K562 (cell line): ENCODE measurements at regions not wholly inside any gene's neighbourhood (a gene's known extent, or its start where the extent isn't known, plus 50 kb on each side); places are given as distances from the start of the nearest gene placed in this dataset.

Experiments used
- ATAC-seq: fragments of 200-7000 bp; cut with Tn5 transposase; 3 replicates; pipeline ENCODE4 v1.9.1; 2020; ENCODE audit warnings: moderate library complexity
- BruUV-seq: library from RNA; stranded (reverse); fragments of 400-500 nt; replicated peaks from 2 replicates; lab custom pipeline; 2021; lab: Mats Ljungman, UMichigan
- CTCF ChIA-PET: fragments of 300-600 bp; formaldehyde crosslinking; extraction: SDS; loops from one replicate; lab custom pipeline; 2021; ENCODE audit warnings: low intra/inter-chr PET ratio; lab: Yijun Ruan, JAX
- POLR2A ChIA-PET: fragments of 300-600, 350-650 bp; sonication (Branson Sonifier 250); formaldehyde crosslinking; extraction: SDS; loops from one replicate; lab custom pipeline; 2021; ENCODE audit warnings: antibody characterized with exemption, inconsistent platforms; lab: Yijun Ruan, JAX
- DNase-seq, 4 experiments: peaks; one replicate each; pipeline versions ENCODE4 v3.0.0 to v3.0.0-alpha.2; 2011 to 2018; ENCODE audit warnings: low spot score in 3 of 4, mixed read lengths in 3 of 4; ENCODE audit errors: extremely low read depth in 1 of 4
- FAIRE-seq: peaks from 2 replicates; lab custom pipeline; 2011; peaks lifted over from hg19 to GRCh38; lab: Jason Lieb, UNC
- H2AFZ ChIP-seq: 2 replicates; pipeline ENCODE4 v1.6.0; 2011; ENCODE audit warnings: low read depth, low read length, control low read depth, inconsistent platforms
- H3K27ac ChIP-seq: fragments of 200-600 bp; 3 replicates; pipeline ENCODE4 v1.8.0; 2011; ENCODE audit warnings: low read depth, mild to moderate bottlenecking, control low read depth, inconsistent platforms, low read length, moderate library complexity, mixed read lengths; ENCODE audit errors: extremely low read depth
- H3K27me3 ChIP-seq, 2 experiments: fragments of 300-600 bp in 1 of 2; 2 replicates in 1 of 2; 3 replicates in 1 of 2; pipeline versions ENCODE4 v1.6.0 to v1.8.0; 2011; ENCODE audit warnings: inconsistent platforms in 2 of 2, low read length in 2 of 2, mild to moderate bottlenecking in 1 of 2, mixed read lengths in 1 of 2, moderate library complexity in 1 of 2; ENCODE audit not compliant: control insufficient read depth in 2 of 2, insufficient read depth in 2 of 2
- H3K36me3 ChIP-seq: fragments of 300-600 bp; 3 replicates; pipeline ENCODE4 v1.8.0; 2011; ENCODE audit warnings: mild to moderate bottlenecking, low read length, inconsistent platforms; ENCODE audit not compliant: control insufficient read depth, insufficient read depth
- H3K4me1 ChIP-seq, 2 experiments: fragments of 200-600 bp in 1 of 2; replicated peaks in 1 of 2; 2 replicates in 1 of 2; 3 replicates in 1 of 2; pipeline versions ENCODE4 v1.5.1 to v1.8.0; 2011; ENCODE audit warnings: inconsistent platforms in 2 of 2, low read length in 2 of 2, mild to moderate bottlenecking in 1 of 2, mixed read lengths in 1 of 2, moderate library complexity in 1 of 2; ENCODE audit not compliant: control insufficient read depth in 2 of 2, insufficient read depth in 2 of 2
- H3K4me2 ChIP-seq: 2 replicates; pipeline ENCODE4 v1.6.1; 2011; ENCODE audit warnings: low read length, control low read depth, inconsistent platforms, mixed read lengths; ENCODE audit not compliant: insufficient read depth
- H3K4me3 ChIP-seq: fragments of 200-600 bp; sonication (generic), shearing (Covaris generic); 2 replicates; pipeline ENCODE4 v1.5.1; 2016; ENCODE audit warnings: control low read depth, inconsistent platforms
- H3K79me2 ChIP-seq: fragments of 200-600 bp; 3 replicates; pipeline ENCODE4 v1.8.0; 2011; ENCODE audit warnings: low read length, inconsistent platforms; ENCODE audit not compliant: control insufficient read depth, insufficient read depth
- H3K9ac ChIP-seq, 2 experiments: 2 replicates each; pipeline versions ENCODE4 v1.6.0 to v1.6.1; 2011; ENCODE audit warnings: low read depth in 2 of 2, low read length in 2 of 2, control low read depth in 1 of 2, inconsistent platforms in 1 of 2, mild to moderate bottlenecking in 1 of 2, mixed read lengths in 1 of 2; ENCODE audit not compliant: insufficient read depth in 1 of 2
- H3K9me1 ChIP-seq: one replicate; pipeline ENCODE4 v1.6.0; 2011; ENCODE audit warnings: inconsistent platforms, mild to moderate bottlenecking, low read length, moderate library complexity; ENCODE audit not compliant: control insufficient read depth, insufficient read depth
- H3K9me3 ChIP-seq: replicated peaks from 2 replicates; pipeline ENCODE4 v1.5.1; 2011; ENCODE audit warnings: low read depth, low read length, inconsistent platforms; ENCODE audit not compliant: control insufficient read depth, insufficient read depth
- H4K20me1 ChIP-seq: replicated peaks from 2 replicates; pipeline ENCODE4 v1.6.1; 2011; ENCODE audit warnings: low read length, inconsistent platforms, mixed read lengths; ENCODE audit not compliant: control insufficient read depth, insufficient read depth
- CC2D1A ChIP-seq: fragments of 450-650 bp; IDR thresholded peaks from 2 replicates; pipeline ENCODE4 v1.6.1; 2017; ENCODE audit warnings: mild to moderate bottlenecking
- IFI16 ChIP-seq: fragments of 250-450 bp; sonication (Bioruptor Pico); IDR thresholded peaks from 2 replicates; pipeline ENCODE4 v2.1.2; 2022; ENCODE audit warnings: mild to moderate bottlenecking, inconsistent platforms
- KDM5B ChIP-seq: fragments of 200-600 bp; sonication (generic); IDR thresholded peaks from 2 replicates; pipeline ENCODE4 v1.6.1; 2012; ENCODE audit warnings: low read depth, mild to moderate bottlenecking, moderate library complexity, low read length, control low read depth, inconsistent platforms; ENCODE audit not compliant: insufficient replicate concordance
- LEF1 ChIP-seq: fragments of 450-650 bp; IDR thresholded peaks from 2 replicates; pipeline ENCODE4 v1.6.1; 2016; ENCODE audit warnings: mild to moderate bottlenecking
- MXI1 ChIP-seq: IDR thresholded peaks from 2 replicates; pipeline ENCODE4 v1.6.1; 2011; ENCODE audit warnings: low read depth, mild to moderate bottlenecking, improper control_type of control experiment, low read length
- NFYB ChIP-seq: IDR thresholded peaks from 2 replicates; pipeline ENCODE4 v1.6.1; 2011; ENCODE audit warnings: mild to moderate bottlenecking, moderate library complexity; ENCODE audit not compliant: insufficient read length; ENCODE audit errors: extremely low read depth
- RAD21 ChIP-seq, 2 experiments: fragments of 250-450 bp in 1 of 2; fragments of 450-650 bp in 1 of 2; sonication (Bioruptor Pico) in 1 of 2; formaldehyde crosslinking in 1 of 2; IDR thresholded peaks in 1 of 2; conservative IDR thresholded peaks in 1 of 2; 2 replicates each; pipeline versions ENCODE4 v1.4.0 to v1.8.0; 2020 to 2022; ENCODE audit warnings: mild to moderate bottlenecking in 2 of 2, moderate library complexity in 1 of 2
- RFX7 ChIP-seq: fragments of 250-450 bp; sonication (Bioruptor Pico); IDR thresholded peaks from 2 replicates; pipeline ENCODE4 v1.5.1; 2021; ENCODE audit warnings: mild to moderate bottlenecking
- THRAP3 ChIP-seq: fragments of 450-650 bp; IDR thresholded peaks from 2 replicates; pipeline ENCODE4 v1.6.1; 2016; ENCODE audit warnings: mild to moderate bottlenecking, inconsistent platforms, borderline replicate concordance
- ZFP36 ChIP-seq: fragments of 150-350 bp; IDR thresholded peaks from 2 replicates; pipeline ENCODE4 v1.6.1; 2018; ENCODE audit warnings: low read length, low read depth; ENCODE audit not compliant: partially characterized antibody
- ZNF589 ChIP-seq: fragments of 200-800 bp; sonication (Bioruptor generic); IDR thresholded peaks from 2 replicates; pipeline ENCODE4 v1.6.1; 2016; ENCODE audit warnings: low read depth, missing genetic modification characterization, missing compliant biosample characterization
- ZSCAN32 ChIP-seq: fragments of 450-650 bp; formaldehyde crosslinking; IDR thresholded peaks from 2 replicates; pipeline ENCODE4 v1.4.0; 2020; ENCODE audit warnings: mild to moderate bottlenecking, moderate library complexity
- WGBS: fragments of 100-300 bp; shearing (Covaris generic); methylation state at CpG from one replicate; pipeline ENCODE4 v1.1.6; 2016; ENCODE audit warnings: low coverage, mixed read lengths; ENCODE audit not compliant: insufficient coverage; ENCODE audit errors: missing lambda C conversion rate; 5-methylcytosine and 5-hydroxymethylcytosine counted together
- in situ Hi-C: fragments of 300-500 bp; cut with MboI; formaldehyde crosslinking; loops from 4 replicates; pipeline ENCODE4 v1.15.0; 2018; ENCODE audit warnings: inconsistent platforms, mixed read lengths
- intact Hi-C: fragments of 100-400 bp; cut with micrococcal nuclease; formaldehyde crosslinking; loops from 2 replicates; pipeline ENCODE4 v1.14.2; 2022
- TF ChIP-seq, protein P1 (sequence below): fragments of 250-450 bp; sonication (Bioruptor Pico); IDR thresholded peaks from 2 replicates; pipeline ENCODE4 v1.8.0; 2022; ENCODE audit warnings: inconsistent platforms, mild to moderate bottlenecking, moderate library complexity, borderline replicate concordance

DNA sequence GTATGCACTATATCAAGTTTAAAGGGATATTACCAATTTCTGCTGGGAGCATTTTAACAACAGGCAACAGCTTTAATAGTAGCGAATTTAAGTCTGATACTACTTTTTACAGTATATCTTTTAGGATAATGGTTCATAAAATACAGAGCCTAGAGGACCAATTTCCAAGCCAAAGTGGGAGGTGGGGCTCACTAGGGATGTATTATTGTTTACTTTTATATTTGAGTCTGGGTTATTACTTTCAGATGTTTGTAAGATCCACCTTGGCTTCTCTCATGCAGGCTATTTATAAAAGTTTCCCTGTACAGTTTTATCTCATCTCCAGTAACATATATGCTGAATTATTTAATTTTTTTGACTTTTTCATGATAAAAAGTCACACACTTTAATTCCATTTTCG, 242.0 kb downstream of the CMPK2 start (continued):
- TF ChIP-seq KDM5B (no peak), NFYB (no peak), THRAP3 (no peak), RFX7 (CRISPR knock-in tag) (no peak), MXI1 (no peak), RAD21 (CRISPR knock-in tag; conservative IDR thresholded peaks at IDR 0.05 in 1 of 2, IDR thresholded peaks at IDR 0.05 in 1 of 2) (no peak), LEF1 (no peak), IFI16 (CRISPR knock-in tag) (no peak)
- TF ChIP-seq, protein P1, sequence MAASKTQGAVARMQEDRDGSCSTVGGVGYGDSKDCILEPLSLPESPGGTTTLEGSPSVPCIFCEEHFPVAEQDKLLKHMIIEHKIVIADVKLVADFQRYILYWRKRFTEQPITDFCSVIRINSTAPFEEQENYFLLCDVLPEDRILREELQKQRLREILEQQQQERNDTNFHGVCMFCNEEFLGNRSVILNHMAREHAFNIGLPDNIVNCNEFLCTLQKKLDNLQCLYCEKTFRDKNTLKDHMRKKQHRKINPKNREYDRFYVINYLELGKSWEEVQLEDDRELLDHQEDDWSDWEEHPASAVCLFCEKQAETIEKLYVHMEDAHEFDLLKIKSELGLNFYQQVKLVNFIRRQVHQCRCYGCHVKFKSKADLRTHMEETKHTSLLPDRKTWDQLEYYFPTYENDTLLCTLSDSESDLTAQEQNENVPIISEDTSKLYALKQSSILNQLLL: no peak

DNA sequence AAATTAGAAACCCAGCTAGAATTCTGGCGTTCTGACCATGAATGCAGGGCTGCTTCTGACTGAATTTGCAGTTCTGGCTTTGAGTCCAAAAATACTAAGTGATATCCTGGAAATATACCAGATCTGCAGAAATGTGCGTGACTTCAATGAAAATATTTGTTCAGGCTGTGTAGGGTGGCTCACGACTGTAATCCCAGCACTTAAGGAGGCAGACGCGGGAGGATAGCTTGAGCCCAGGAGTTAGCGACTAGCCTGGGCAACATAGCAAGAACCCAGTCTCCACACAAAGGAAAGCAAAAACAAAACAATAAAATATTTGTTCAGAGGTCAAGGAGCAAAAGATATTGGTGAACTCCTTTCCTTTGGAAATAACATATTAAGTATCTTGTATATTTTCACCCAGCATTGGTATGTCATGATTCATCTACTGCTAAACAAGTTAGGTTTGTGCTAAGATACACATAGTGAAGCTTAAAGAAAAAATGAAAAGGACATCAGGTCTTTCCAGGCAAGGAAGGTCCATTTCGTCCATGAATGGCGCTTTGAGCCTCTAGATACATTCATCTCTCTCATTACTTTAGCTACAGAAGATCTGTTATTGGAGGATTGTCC, 239.2 kb downstream of the CMPK2 start:
- Histone ChIP-seq H3K9ac (no peak overlapping the region), H3K4me2 (no peak overlapping the region), H3K4me3 (no peak overlapping the region), H3K79me2 (no peaks in the 10 kb centered on the region), H3K9me3 (no peaks in the 10 kb centered on the region; the same call in 1 of the 2 replicates), H3K9me1 (no peaks in the 10 kb centered on the region), H3K27me3 (no peaks in the 10 kb centered on the region), H3K4me1 (no peaks in the 10 kb centered on the region), H4K20me1 (no peaks in the 10 kb centered on the region), H3K36me3 (no peaks in the 10 kb centered on the region), H3K27ac (no peak overlapping the region), H2AFZ (no peak overlapping the region)
- CTCF ChIA-PET: no interaction called here
- no peak for TF ChIP-seq ZFP36
- no peak for TF ChIP-seq ZSCAN32 (CRISPR knock-in tag)
- no peak for TF ChIP-seq CC2D1A
- no peak for TF ChIP-seq ZNF589
- POLR2A ChIA-PET: no interaction called here
- intact Hi-C loops: no loop called here
- FAIRE-seq (no peak), DNase-seq (no peak), ATAC-seq (no peak)
- in situ Hi-C loops: no loop called here
- WGBS: under 1% methylated on average over 8 of the region's 8 CpGs
- BruUV-seq: no TSS peak
